Type B pancreatic cell (in vitro differentiated cells): ENCODE measurements at regions not wholly inside any gene's neighbourhood (a gene's known extent, or its start where the extent isn't known, plus 50 kb on each side); places are given as distances from the start of the nearest gene placed in this dataset.

ENCODE experiments used
- DNase-seq: peaks from one replicate; pipeline ENCODE4 v3.0.0; 2021; ENCODE audit warnings: mixed read lengths; ENCODE audit not compliant: unreplicated experiment; ENCODE audit errors: extremely low spot score
- H3K27ac Mint-ChIP-seq: 2 replicates; pipeline ENCODE4 v1.8.0; 2021; ENCODE audit warnings: mild to moderate bottlenecking, mixed read lengths
- H3K27me3 Mint-ChIP-seq: 2 replicates; pipeline ENCODE4 v1.8.0; 2021; ENCODE audit warnings: mixed read lengths
- H3K36me3 Mint-ChIP-seq: 2 replicates; pipeline ENCODE4 v1.8.0; 2021; ENCODE audit warnings: mixed read lengths
- H3K4me1 Mint-ChIP-seq: one replicate; pipeline ENCODE4 v1.8.0; 2021; ENCODE audit warnings: mixed read lengths; ENCODE audit not compliant: unreplicated experiment
- H3K4me3 Mint-ChIP-seq: 2 replicates; pipeline ENCODE4 v1.8.0; 2021; ENCODE audit warnings: mild to moderate bottlenecking, mixed read lengths
- H3K9me3 Mint-ChIP-seq: 2 replicates; pipeline ENCODE4 v1.8.0; 2021; ENCODE audit warnings: mixed read lengths
- TF ChIP-seq, protein P1 (sequence below): fragments of 200-600 bp; sonication (generic); conservative IDR thresholded peaks from 2 replicates; pipeline ENCODE4 v1.5.0; 2021; ENCODE audit warnings: antibody characterized with exemption, mild to moderate bottlenecking

DNA sequence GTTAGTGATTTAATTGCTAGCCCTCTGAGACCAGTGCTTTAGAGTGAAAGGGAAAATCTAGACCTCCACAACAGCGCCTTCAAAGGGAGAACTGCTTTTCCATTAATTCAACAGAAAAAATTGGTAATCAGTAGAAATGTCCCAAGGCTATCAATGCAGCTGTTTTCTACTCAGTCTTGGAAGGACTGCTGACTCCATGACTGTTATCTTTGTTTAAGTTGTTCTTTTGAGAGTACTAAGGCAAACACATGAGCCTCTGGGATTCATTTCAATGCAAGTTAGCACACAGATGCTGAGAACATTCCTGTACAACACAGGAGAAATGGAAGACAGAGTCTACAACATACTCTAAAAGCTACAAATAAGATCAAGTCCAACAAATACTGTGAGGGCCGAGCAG, 301.7 kb upstream of the PTCHD4 start:
- Mint-ChIP-seq H3K36me3 (no peaks in the 10 kb centered on the region), H3K27me3 (no peaks in the 10 kb centered on the region), H3K4me3 (no peak overlapping the region), H3K27ac (no peak overlapping the region), H3K4me1 (no peaks in the 10 kb centered on the region), H3K9me3 (no peaks in the 10 kb centered on the region)
- TF ChIP-seq, protein P1, sequence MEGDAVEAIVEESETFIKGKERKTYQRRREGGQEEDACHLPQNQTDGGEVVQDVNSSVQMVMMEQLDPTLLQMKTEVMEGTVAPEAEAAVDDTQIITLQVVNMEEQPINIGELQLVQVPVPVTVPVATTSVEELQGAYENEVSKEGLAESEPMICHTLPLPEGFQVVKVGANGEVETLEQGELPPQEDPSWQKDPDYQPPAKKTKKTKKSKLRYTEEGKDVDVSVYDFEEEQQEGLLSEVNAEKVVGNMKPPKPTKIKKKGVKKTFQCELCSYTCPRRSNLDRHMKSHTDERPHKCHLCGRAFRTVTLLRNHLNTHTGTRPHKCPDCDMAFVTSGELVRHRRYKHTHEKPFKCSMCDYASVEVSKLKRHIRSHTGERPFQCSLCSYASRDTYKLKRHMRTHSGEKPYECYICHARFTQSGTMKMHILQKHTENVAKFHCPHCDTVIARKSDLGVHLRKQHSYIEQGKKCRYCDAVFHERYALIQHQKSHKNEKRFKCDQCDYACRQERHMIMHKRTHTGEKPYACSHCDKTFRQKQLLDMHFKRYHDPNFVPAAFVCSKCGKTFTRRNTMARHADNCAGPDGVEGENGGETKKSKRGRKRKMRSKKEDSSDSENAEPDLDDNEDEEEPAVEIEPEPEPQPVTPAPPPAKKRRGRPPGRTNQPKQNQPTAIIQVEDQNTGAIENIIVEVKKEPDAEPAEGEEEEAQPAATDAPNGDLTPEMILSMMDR: no peak
- DNase-seq: no peak

DNA sequence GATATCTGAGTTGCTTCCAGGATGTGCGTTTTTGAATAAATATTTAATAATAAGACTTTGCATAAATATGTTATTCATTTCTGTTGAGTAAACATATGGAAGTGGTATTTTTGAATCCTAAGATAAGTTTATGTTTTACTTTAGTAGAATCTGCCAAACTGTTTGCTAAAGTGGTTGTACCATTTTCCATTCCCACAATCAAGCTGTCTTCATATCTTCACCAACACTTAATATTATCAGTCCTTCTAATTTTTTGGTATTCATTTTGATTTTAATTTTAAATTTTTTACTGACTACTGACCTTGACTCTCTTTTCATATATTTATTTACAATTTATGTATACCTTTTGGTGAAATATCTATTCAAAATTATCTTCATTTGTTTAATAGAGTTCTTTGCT, 293.9 kb upstream of the PTCHD4 start:
- Mint-ChIP-seq H3K4me3 (no peak overlapping the region), H3K27me3 (no peaks in the 10 kb centered on the region), H3K27ac (no peak overlapping the region), H3K36me3 (no peaks in the 10 kb centered on the region), H3K4me1 (no peaks in the 10 kb centered on the region), H3K9me3 (no peaks in the 10 kb centered on the region)
- no peak for DNase-seq
- TF ChIP-seq, protein P1: no peak

DNA sequence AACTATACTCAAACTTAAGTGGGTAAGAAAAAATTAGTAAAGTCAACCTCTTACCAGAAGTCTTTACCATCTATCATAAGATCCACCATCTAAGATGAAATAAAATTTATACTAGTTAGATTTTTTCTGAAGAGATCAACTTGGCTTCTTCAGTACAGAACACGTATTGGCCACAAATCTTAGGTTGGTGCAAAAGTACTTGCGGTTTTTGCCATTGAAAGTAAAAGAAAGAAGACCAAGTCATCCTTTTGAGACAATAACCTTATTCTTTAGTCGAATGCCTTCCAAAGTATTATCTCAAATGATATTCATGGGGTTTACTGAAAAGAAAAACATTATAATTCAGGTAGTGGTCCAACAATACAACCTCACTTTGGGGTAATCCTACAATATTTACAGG, 292.6 kb upstream of the PTCHD4 start:
- no peak overlapping the region for H3K27ac Mint-ChIP-seq
- no peaks in the 10 kb centered on the region for H3K27me3 Mint-ChIP-seq
- no peak for DNase-seq
- no peaks in the 10 kb centered on the region for H3K36me3 Mint-ChIP-seq
- TF ChIP-seq, protein P1: no peak
- no peaks in the 10 kb centered on the region for H3K4me1 Mint-ChIP-seq
- H3K4me3 Mint-ChIP-seq: no peak overlapping the region
- no peaks in the 10 kb centered on the region for H3K9me3 Mint-ChIP-seq

DNA sequence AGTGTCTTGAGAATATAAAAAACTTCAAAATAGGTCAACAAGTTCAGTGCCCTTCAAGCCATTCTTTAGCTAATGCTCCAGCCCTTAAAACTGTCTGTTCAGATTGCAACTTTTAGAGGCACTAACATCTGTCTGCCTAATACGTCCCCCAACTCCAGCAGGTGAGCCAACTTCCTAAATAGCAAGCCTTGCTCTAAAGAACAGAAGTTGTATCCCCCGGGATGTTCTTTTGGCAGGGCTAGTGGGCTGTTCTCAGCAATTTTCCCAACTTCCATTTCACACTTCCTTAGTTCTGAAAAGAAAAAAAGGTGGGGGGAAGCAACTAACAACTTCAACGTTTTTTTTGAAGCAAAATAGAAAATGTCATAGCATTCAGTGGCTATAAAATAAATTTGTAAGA, 290.0 kb upstream of the PTCHD4 start:
- TF ChIP-seq, protein P1: no peak
- Mint-ChIP-seq H3K9me3 (no peaks in the 10 kb centered on the region), H3K27ac (no peak overlapping the region), H3K27me3 (no peaks in the 10 kb centered on the region), H3K36me3 (no peaks in the 10 kb centered on the region), H3K4me3 (no peak overlapping the region), H3K4me1 (no peaks in the 10 kb centered on the region)
- DNase-seq: no peak

DNA sequence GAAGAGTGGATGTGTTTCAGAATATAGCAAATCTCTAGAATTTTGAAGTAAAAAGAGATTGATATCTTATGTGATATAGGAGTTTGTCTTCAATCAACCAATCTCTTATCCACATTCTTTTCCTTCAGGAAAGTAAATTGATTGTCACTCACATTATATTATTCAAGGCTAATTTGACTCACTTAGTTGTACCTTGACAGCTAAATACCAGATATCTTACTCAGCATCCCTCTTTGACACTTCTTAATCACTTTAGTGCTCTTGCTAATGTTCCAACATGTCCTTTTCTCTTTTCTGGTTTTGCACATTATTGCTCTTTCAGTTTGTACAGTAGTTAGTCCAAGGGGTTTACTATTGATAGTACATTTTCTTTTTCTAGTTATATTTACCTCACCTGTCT, 286.9 kb upstream of the PTCHD4 start:
- Mint-ChIP-seq H3K4me3 (no peak overlapping the region), H3K9me3 (no peaks in the 10 kb centered on the region), H3K4me1 (no peaks in the 10 kb centered on the region), H3K27me3 (no peaks in the 10 kb centered on the region), H3K27ac (no peak overlapping the region), H3K36me3 (no peaks in the 10 kb centered on the region)
- TF ChIP-seq, protein P1: no peak
- no peak for DNase-seq
